ENCODE measurements at regions not wholly inside any gene's neighbourhood (a gene's known extent, or its start where the extent isn't known, plus 50 kb on each side); places are given as distances from the start of the nearest gene placed in this dataset.

GRCh38 chr2:240368781-240369331 is 66.6 kb upstream of the GPC1 start:
- TF ChIP-seq POLR2A (IDR thresholded peaks at IDR 0.05) (no peak), CTCF (IDR thresholded peaks at IDR 0.05) (no peak)

All from right lobe of liver (tissue), 4 donors.